ENCODE measurements at regions not wholly inside any gene's neighbourhood (a gene's known extent, or its start where the extent isn't known, plus 50 kb on each side); places are given as distances from the start of the nearest gene placed in this dataset.
A peak's percentile ranks its signal among the peaks of the same experiment; 100 is the strongest.

DNA sequence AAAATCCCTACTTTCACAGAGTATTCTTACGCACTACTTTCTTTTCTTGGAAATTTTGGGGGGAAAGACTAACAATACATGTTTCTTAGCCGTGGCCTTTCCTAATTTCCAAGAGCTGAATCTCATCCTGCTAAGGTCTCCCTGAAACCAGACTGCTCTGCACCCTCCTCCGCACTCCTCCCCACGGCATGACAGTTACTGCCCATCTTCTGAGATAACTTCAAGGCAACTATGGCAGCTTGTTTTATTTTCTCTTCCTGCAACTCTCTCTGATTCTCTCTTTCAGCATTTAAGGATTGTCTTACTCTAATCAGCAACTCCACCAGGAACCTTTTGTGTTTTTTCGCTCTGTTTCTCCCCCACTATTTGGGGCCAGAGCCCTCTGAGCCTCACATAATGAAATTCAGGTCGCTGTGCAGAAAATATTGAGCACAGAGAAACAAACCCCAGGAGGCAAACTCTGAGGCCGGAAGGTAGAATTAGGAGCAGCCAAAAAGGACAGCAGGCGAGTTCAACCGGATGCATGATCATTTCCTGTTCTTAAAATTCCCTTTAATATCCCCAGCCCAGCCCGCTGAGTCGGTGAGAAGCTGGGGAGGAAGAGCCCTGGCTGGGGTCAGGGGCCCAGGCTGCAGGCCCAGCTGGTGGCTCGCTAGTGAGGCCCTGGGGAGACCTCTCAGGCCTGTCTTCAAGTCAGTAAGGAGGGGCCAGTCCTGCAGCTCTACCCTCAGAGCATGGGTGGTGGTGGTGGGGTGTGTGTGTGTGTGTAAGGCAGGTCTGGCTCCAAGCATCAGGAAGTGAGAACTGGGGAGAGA lies 213.6 kb upstream of the S1PR3 start:
- H3K9me2 ChIP-seq (replicated peaks; ENCODE audit: insufficient read depth, low read length) = no peaks in the 10 kb centered on the region
- no peaks in the 10 kb centered on the region for H3K9me3 ChIP-seq (ENCODE audit: low read length)
- no peak overlapping the region for H3K4me2 ChIP-seq (ENCODE audit: low read depth, low read length, poor library complexity, severe bottlenecking)
- no peaks in the 10 kb centered on the region for H3K36me3 ChIP-seq (ENCODE audit: insufficient read depth, low read length)
- DNase-seq = peak; percentile 49
- no peaks in the 10 kb centered on the region for H3K27me3 ChIP-seq (ENCODE audit: low read length)
- H3K27ac ChIP-seq (ENCODE audit: low read length) = no peak overlapping the region
- peaks cover 10% of the 10 kb centered on the region for H3K4me1 ChIP-seq (ENCODE audit: low read length)
- H2AFZ ChIP-seq (ENCODE audit: low read length) = no peak overlapping the region
- no peaks in the 10 kb centered on the region for H4K20me1 ChIP-seq (ENCODE audit: insufficient read depth, low read depth, low read length)
- no peak overlapping the region for H3K4me3 ChIP-seq (ENCODE audit: low read length)
- no peaks in the 10 kb centered on the region for H3K79me2 ChIP-seq (ENCODE audit: low read length)
- no peak overlapping the region for H3K9ac ChIP-seq (ENCODE audit: low read length)

DNA sequence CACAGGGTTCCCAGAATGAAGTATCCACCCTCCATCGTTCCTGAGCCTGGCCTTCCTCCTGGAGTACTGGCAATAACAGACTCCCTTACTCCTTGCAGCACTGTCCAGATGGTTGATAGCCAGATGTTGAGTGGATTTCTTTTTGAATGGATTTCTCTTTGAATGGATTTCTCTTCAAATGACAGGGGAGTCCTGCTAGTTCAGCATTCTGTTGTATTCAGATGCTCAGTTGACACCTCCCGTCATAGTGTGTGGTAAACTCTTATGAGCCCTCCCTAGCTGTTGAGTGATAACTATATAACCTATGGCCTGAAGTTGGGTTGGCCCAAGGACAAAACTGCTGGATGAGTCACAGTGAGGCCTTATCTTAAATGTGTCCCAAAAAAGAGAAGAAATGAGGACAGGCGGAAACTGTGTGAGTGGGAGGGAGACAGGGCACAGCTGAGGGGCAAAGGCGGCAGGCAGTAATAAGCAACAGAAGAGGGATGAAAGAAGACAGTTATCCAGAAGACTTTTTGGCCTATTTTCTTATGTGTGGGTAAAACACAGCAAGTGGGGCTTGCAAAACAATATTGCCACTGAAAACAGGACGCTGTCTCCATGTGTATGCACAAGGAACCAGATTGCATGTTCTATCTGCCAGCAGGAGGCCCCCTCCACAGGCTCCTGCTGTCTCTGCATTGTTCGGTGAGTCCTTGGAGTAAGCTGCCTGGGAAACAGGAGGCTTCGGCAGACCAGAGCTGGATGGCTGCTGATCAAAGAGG lies 209.5 kb upstream of the S1PR3 start:
- H3K4me1 ChIP-seq (ENCODE audit: low read length) = peaks cover 10% of the 10 kb centered on the region
- no peak overlapping the region for H3K9ac ChIP-seq (ENCODE audit: low read length)
- no peak overlapping the region for H3K4me3 ChIP-seq (ENCODE audit: low read length)
- no peak overlapping the region for H2AFZ ChIP-seq (ENCODE audit: low read length)
- DNase-seq = no peak
- H3K4me2 ChIP-seq (ENCODE audit: low read depth, low read length, poor library complexity, severe bottlenecking) = no peak overlapping the region
- H3K36me3 ChIP-seq (ENCODE audit: insufficient read depth, low read length) = no peaks in the 10 kb centered on the region
- no peaks in the 10 kb centered on the region for H3K79me2 ChIP-seq (ENCODE audit: low read length)
- H3K9me3 ChIP-seq (ENCODE audit: low read length) = no peaks in the 10 kb centered on the region
- H3K27ac ChIP-seq (ENCODE audit: low read length) = no peak overlapping the region
- no peaks in the 10 kb centered on the region for H3K9me2 ChIP-seq (replicated peaks; ENCODE audit: insufficient read depth, low read length)
- no peaks in the 10 kb centered on the region for H3K27me3 ChIP-seq (ENCODE audit: low read length)
- H4K20me1 ChIP-seq (ENCODE audit: insufficient read depth, low read depth, low read length) = no peaks in the 10 kb centered on the region

DNA sequence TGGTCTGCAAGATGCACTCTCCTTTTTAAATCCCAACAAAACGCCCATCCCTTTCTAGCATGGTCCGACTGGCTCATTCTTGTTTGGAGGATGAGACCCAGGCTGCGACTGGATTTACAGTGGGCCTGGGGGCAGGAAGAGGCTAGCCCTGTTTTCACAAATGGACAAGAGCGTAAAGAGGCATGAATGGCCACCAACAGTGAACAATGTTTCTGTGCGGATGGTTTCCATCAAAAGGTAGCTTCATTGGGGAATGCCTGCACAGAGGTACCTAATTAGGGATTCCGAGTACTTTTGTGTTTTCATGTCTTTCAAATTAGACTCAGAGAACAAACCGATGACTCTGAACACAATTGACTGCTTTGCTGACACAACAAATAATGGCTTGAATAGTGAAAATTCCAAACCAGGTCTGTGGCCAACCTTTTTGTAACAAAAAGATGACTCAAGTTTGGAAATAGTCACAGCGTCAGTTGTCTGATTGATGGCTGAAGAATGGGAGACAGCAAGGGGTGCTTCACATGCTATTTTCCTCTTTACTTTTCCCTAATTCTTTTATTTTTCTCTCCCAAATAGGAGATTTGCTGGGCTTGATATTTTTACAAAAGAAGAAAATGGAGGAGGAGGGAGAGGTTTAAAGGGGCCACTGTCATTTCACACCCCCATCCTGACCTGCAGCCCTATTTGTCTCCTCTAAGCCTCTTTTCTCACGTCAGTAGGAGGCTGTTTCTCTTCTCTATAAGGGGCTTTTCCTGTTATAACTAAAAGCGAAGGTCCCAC lies 208.1 kb upstream of the S1PR3 start:
- Histone ChIP-seq H3K4me1 (ENCODE audit: low read length) (peaks cover under 1% of the 10 kb centered on the region; the same call in 1 of the 2 replicates), H3K9me3 (ENCODE audit: low read length) (no peaks in the 10 kb centered on the region), H3K9ac (ENCODE audit: low read length) (no peak overlapping the region), H3K36me3 (ENCODE audit: insufficient read depth, low read length) (no peaks in the 10 kb centered on the region), H3K27me3 (ENCODE audit: low read length) (no peaks in the 10 kb centered on the region), H2AFZ (ENCODE audit: low read length) (no peak overlapping the region), H3K4me2 (ENCODE audit: low read depth, low read length, poor library complexity, severe bottlenecking) (no peak overlapping the region), H3K27ac (ENCODE audit: low read length) (no peak overlapping the region), H4K20me1 (ENCODE audit: insufficient read depth, low read depth, low read length) (no peaks in the 10 kb centered on the region), H3K79me2 (ENCODE audit: low read length) (no peaks in the 10 kb centered on the region), H3K4me3 (ENCODE audit: low read length) (no peak overlapping the region), H3K9me2 (replicated peaks; ENCODE audit: insufficient read depth, low read length) (no peaks in the 10 kb centered on the region)
- no peak for DNase-seq

DNA sequence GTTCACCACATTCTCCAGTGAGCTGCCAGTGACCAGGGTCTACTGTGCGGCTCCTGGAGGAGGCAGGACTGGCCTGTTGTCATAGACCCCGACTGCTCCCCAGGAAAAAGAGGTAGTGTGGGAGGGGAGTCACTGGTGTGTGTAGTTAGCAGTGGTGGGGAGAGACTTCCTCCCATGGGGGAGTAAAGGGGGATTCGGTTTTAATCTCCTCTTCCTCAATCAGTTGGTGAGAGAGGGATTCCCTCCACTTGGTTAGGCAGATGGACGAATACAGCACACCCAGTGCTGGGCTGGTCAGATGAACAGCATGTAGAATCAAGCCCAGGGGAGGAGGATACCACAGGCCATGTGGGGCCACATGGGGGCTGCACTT lies 207.6 kb upstream of the S1PR3 start:
- no peaks in the 10 kb centered on the region for H4K20me1 ChIP-seq (ENCODE audit: insufficient read depth, low read depth, low read length)
- no peak overlapping the region for H3K4me2 ChIP-seq (ENCODE audit: low read depth, low read length, poor library complexity, severe bottlenecking)
- no peaks in the 10 kb centered on the region for H3K36me3 ChIP-seq (ENCODE audit: insufficient read depth, low read length)
- H3K9me3 ChIP-seq (ENCODE audit: low read length) = no peaks in the 10 kb centered on the region
- H3K9me2 ChIP-seq (replicated peaks; ENCODE audit: insufficient read depth, low read length) = no peaks in the 10 kb centered on the region
- no peak for DNase-seq
- no peak overlapping the region for H3K27ac ChIP-seq (ENCODE audit: low read length)
- H3K4me1 ChIP-seq (ENCODE audit: low read length) = no peaks in the 10 kb centered on the region
- H3K4me3 ChIP-seq (ENCODE audit: low read length) = no peak overlapping the region
- no peaks in the 10 kb centered on the region for H3K79me2 ChIP-seq (ENCODE audit: low read length)
- no peak overlapping the region for H2AFZ ChIP-seq (ENCODE audit: low read length)
- H3K27me3 ChIP-seq (ENCODE audit: low read length) = no peaks in the 10 kb centered on the region
- no peak overlapping the region for H3K9ac ChIP-seq (ENCODE audit: low read length)

DNA sequence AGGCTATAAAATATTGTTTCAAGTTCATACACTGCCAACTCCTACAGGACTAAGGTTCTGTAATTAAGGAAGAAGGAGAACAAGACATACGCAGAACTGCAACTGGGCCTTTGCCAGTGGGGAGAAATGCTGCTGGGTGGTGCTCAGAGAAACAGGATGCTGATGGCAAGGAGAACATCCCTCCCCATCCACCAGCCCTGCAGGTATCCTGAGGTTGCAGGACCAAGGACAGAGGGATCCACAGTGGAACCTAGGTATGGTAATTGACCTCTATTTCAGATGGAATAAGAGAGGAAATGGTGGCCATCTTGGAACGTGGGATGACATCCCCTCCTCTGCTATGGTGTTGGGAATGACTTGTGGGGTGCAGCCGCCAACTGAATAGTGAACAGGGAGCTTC lies 206.3 kb upstream of the S1PR3 start:
- no peaks in the 10 kb centered on the region for H4K20me1 ChIP-seq (ENCODE audit: insufficient read depth, low read depth, low read length)
- H3K9ac ChIP-seq (ENCODE audit: low read length) = no peak overlapping the region
- no peaks in the 10 kb centered on the region for H3K36me3 ChIP-seq (ENCODE audit: insufficient read depth, low read length)
- no peaks in the 10 kb centered on the region for H3K4me1 ChIP-seq (ENCODE audit: low read length)
- no peak overlapping the region for H3K27ac ChIP-seq (ENCODE audit: low read length)
- DNase-seq = no peak
- H3K79me2 ChIP-seq (ENCODE audit: low read length) = no peaks in the 10 kb centered on the region
- no peaks in the 10 kb centered on the region for H3K27me3 ChIP-seq (ENCODE audit: low read length)
- no peak overlapping the region for H3K4me3 ChIP-seq (ENCODE audit: low read length)
- H3K9me3 ChIP-seq (ENCODE audit: low read length) = no peaks in the 10 kb centered on the region
- no peak overlapping the region for H2AFZ ChIP-seq (ENCODE audit: low read length)
- no peaks in the 10 kb centered on the region for H3K9me2 ChIP-seq (replicated peaks; ENCODE audit: insufficient read depth, low read length)
- no peak overlapping the region for H3K4me2 ChIP-seq (ENCODE audit: low read depth, low read length, poor library complexity, severe bottlenecking)

DNA sequence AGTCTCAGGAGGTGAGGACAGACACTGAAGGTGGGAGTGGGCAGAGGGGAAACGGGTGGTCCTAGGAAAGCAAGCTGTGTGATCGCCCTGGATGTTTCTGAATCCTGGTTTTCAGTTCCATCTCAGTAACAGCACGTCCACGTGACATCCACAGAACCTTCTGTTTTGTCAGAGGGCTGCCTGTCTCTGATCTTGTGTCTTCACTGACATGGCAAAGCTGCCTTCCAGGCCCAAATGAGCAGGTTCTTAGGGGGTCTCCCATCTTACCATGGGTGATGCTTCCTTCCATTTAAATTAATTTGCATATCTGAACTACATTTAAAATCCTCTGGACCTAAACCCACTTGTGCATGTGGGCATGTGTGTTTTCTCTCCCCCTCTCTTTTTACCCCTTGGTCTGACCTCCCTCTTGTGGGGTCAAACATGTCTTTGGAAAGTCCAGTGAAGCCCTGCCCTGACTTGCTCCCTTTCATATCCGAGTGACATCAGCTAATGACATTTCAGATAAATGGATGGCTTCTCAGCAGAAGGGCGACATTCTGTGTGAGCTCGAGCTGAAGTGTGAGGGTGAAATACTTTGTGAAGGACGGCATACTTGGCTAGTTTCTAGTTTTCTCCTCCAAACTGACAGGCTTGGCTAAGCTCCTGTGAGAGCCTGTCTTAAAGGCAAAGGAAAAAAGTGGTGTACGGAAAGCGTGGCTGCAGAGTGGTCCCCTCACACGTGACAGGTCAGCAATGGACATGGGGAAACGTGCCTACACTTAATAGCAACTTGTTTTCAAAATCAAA lies 204.8 kb upstream of the S1PR3 start:
- no peaks in the 10 kb centered on the region for H3K36me3 ChIP-seq (ENCODE audit: insufficient read depth, low read length)
- H4K20me1 ChIP-seq (ENCODE audit: insufficient read depth, low read depth, low read length) = no peaks in the 10 kb centered on the region
- DNase-seq = no peak
- H3K4me1 ChIP-seq (ENCODE audit: low read length) = no peaks in the 10 kb centered on the region
- no peak overlapping the region for H3K4me2 ChIP-seq (ENCODE audit: low read depth, low read length, poor library complexity, severe bottlenecking)
- H3K9ac ChIP-seq (ENCODE audit: low read length) = no peak overlapping the region
- H3K4me3 ChIP-seq (ENCODE audit: low read length) = no peak overlapping the region
- no peak overlapping the region for H2AFZ ChIP-seq (ENCODE audit: low read length)
- no peaks in the 10 kb centered on the region for H3K27me3 ChIP-seq (ENCODE audit: low read length)
- H3K27ac ChIP-seq (ENCODE audit: low read length) = no peak overlapping the region
- no peaks in the 10 kb centered on the region for H3K9me2 ChIP-seq (replicated peaks; ENCODE audit: insufficient read depth, low read length)
- H3K79me2 ChIP-seq (ENCODE audit: low read length) = no peaks in the 10 kb centered on the region
- H3K9me3 ChIP-seq (ENCODE audit: low read length) = no peaks in the 10 kb centered on the region

DNA sequence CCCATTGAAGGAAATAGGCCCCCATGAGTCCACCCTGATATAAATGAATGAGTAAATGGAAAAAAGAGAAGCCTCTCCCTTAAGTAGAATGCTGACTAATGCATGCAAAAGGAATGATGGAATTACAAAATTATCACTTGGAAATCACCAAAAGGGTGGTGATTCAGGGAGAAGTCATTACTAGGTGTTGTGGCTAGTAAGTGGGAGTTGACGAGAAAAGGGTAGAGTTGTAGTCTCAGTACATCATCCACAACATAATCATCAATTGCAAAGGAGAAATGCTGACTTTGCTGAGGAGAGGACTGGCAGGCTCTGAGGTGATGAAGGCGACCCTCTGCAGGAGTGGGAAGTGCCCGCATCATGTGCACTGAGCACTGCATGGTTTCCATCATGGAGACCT lies 201.5 kb upstream of the S1PR3 start:
- Histone ChIP-seq H3K9me3 (ENCODE audit: low read length) (no peaks in the 10 kb centered on the region), H3K4me2 (ENCODE audit: low read depth, low read length, poor library complexity, severe bottlenecking) (no peak overlapping the region)
- DNase-seq = no peak

More for the DNA sequence above, 201.5 kb upstream of the S1PR3 start:
- no peaks in the 10 kb centered on the region for H3K4me1 ChIP-seq (ENCODE audit: low read length)
- H2AFZ ChIP-seq (ENCODE audit: low read length) = no peak overlapping the region
- H3K27ac ChIP-seq (ENCODE audit: low read length) = no peak overlapping the region
- no peaks in the 10 kb centered on the region for H3K9me2 ChIP-seq (replicated peaks; ENCODE audit: insufficient read depth, low read length)
- no peak overlapping the region for H3K9ac ChIP-seq (ENCODE audit: low read length)
- H4K20me1 ChIP-seq (ENCODE audit: insufficient read depth, low read depth, low read length) = no peaks in the 10 kb centered on the region
- no peaks in the 10 kb centered on the region for H3K36me3 ChIP-seq (ENCODE audit: insufficient read depth, low read length)
- no peaks in the 10 kb centered on the region for H3K27me3 ChIP-seq (ENCODE audit: low read length)
- H3K79me2 ChIP-seq (ENCODE audit: low read length) = no peaks in the 10 kb centered on the region
- H3K4me3 ChIP-seq (ENCODE audit: low read length) = no peak overlapping the region

All from Karpas-422 (cell line).